Jurkat, Clone E6-1 (cell line): ENCODE measurements at regions not wholly inside any gene's neighbourhood (a gene's known extent, or its start where the extent isn't known, plus 50 kb on each side); places are given as distances from the start of the nearest gene placed in this dataset.
"Not testable (repeated sequence)": the region's sequence is repeated elsewhere in the genome, so short reads cannot be mapped to it uniquely, and the experiment has no call there.

Source experiments
- DNase-seq: peaks from one replicate; pipeline ENCODE4 v3.0.0-alpha.2; 2011; ENCODE audit warnings: low read depth, low spot score
- H3K4me3 ChIP-seq: 2 replicates; pipeline ENCODE4 v1.5.1; 2011; ENCODE audit warnings: mild to moderate bottlenecking, low read length, control low read depth, moderate library complexity

GRCh38 chr7:131773413-131773812 is 217.0 kb upstream of the PODXL start:
- no peak for DNase-seq
- H3K4me3 ChIP-seq = no peak overlapping the region

DNA sequence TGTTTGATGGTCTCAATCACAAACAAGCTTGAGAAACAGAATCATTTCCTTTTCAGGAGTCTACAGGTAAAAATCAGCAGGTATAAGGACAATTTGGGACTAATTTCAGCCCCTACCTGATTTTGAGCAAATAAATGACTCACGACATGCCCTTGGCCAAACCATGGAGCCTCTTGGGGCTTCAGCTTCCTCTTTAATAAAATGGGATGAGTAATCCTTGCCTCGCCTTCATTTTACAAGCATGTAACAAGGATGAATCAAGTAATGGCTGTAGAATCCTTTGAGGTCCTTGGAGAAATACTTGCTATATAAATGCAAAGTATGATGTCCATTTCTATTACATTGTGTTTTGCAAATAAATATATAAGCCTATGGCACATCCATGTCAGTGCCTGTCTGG is 212.8 kb upstream of the PODXL start:
- H3K4me3 ChIP-seq = no peak overlapping the region
- no peak for DNase-seq

DNA sequence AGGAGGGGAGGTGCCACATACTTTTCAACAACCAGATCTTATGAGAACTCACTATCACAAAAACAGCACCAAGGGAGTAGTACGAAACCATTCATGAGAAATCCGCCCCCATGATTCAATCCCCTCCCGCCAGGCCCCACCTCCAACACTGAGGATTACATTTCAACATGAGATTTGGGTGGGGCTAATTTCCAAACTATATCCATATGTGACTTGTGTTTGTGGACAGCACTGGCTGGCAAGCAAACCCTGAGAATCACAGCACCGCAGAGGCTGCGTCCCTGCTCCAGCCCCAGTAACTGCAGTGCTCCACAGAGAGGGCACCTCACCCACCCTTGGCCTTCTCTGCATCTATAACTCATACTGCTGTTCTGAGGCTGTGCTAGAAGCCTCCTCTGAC is 211.2 kb upstream of the PODXL start:
- no peak overlapping the region for H3K4me3 ChIP-seq
- no peak for DNase-seq

DNA sequence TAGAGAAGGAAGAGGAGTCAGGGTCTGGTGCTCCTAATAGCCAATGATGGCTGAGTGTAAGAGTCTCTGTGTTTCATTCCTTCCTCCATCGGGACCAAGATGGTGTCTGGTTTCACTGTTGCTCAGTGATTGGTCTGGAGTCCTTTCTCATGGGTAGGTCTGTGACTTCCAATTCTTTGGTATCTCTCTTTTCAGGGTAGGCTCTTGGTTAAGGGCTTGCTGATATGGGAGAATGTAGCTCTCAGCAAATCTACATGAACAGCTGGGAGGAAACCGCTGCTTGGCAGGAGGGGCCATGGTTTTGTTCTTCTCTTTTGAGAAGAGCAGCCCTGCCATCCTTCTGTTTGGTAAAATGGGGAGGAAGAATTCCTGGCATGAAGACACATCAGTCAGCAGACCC is 209.1 kb upstream of the PODXL start:
- DNase-seq = no peak
- H3K4me3 ChIP-seq = no peak overlapping the region

- DNase-seq = no peak
- no peak overlapping the region for H3K4me3 ChIP-seq
Measured at GRCh38 chr7:131764143-131764775, 207.8 kb upstream of the PODXL start.

GRCh38 chr7:131762753-131763152 is 206.3 kb upstream of the PODXL start:
- no peak for DNase-seq
- H3K4me3 ChIP-seq = no peak overlapping the region

GRCh38 chr7:131755801-131756200 is 199.4 kb upstream of the PODXL start:
- H3K4me3 ChIP-seq = not testable (repeated sequence)

DNA sequence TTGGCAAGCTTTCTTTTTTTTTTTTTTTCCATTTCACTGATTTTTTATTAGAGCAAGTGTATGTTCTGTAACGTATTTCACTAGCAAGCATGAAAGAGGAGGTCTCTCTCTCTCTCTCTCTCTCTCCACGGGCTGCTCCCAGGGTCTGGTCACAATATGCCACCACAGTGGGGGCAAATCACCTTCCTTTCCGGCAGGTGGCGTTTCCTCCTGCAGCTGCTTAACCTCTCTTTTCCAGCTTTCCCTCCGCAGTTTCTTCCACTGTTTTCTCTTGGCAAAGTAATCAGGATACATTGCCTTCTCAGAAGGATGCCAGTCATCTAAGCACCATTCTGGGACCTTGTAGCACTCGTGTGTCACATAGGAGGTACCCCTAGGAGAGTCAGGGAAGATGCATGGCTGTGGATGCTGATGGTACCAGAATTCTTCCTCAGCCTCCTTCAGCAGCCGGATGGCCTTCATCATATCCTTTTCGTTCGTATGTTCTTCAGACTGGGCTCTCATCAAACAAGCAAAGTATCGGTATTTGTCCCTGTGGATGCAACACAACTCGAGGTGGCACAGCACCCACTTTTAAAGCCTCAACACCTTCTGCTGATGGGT is 197.3 kb upstream of the PODXL start:
- no peak overlapping the region for H3K4me3 ChIP-seq
- DNase-seq = peak; percentile 12

More at GRCh38 chr7:131755801-131756200, 199.4 kb upstream of the PODXL start:
- DNase-seq = not testable (repeated sequence)

DNA sequence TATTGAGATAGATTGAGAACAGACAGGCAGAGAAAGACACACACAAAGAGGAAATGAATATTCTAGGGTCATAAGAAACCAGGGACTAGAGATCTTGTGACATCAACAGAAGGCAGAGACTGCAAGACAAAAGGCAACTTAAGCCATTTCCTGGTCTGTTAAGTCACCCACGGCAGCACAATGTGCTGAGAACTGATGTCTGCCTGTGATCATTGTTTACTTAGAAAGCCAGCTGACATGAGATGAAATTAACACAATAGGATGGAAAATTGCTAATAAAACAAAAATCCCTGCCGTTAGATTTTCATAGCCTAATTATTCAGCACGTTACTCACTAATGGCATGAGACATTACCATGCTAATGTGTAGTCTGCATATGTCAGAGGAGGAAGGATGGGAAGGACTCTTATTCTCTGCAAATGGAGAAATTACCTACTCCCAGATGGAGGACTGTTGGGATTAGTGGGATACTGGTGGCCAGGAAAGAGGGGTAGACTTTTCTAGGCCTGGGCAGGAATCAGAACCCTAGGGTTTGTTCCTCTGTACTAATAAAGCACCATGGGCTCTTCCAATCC is 191.3 kb upstream of the PODXL start:
- no peak for DNase-seq
- no peak overlapping the region for H3K4me3 ChIP-seq

DNA sequence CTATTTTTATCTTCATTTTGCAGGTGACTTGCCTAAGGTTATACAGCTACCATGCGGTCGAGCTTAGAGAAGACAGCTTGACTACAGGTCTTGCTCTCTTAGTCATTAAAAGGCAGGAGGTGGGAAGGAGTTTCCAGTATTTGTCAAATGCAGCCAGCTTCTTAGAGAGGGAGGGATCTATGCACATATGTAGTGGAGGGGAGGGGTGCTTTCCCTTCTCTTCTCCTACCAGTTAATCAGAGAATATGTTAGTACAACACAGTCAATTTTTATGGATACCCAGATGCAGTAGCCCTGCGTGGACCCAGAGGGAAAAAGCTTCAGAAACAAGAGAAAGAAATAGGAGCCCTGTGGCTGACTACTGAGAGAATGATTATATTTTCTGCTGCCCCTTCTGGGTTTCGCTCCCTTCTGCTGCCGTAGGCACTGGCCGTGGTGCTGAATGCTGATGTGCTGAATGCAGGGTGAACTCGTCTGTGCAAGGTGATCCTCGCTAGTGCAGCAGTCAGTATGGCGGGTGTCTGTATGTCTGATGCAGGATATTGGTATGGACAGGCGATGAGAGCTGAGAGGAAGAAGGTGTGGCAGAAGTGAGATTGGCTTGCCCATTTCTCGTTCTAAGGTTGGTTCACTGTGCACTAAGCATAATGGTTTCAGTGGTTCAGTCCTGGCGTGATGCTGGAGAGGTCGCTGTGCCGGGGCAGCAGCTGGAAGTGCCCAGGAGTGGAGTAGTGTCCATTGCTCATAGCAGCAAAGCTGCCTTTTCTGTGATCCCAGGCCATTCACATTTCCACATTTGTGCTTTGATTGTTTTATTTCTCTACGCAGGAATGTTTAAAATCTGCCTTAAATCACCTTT is 189.2 kb upstream of the PODXL start:
- peak; percentile 29 for DNase-seq

GRCh38 chr7:131741446-131741845 is 185.0 kb upstream of the PODXL start:
- DNase-seq = no peak
- H3K4me3 ChIP-seq = no peak overlapping the region

More for the DNA sequence above, 189.2 kb upstream of the PODXL start:
- no peak overlapping the region for H3K4me3 ChIP-seq

GRCh38 chr7:131737746-131738465 is 181.5 kb upstream of the PODXL start:
- no peak for DNase-seq
- no peak overlapping the region for H3K4me3 ChIP-seq

- no peak for DNase-seq
- H3K4me3 ChIP-seq = no peak overlapping the region
Measured at GRCh38 chr7:131735101-131735500, 178.7 kb upstream of the PODXL start.

GRCh38 chr7:131733604-131734003 is 177.2 kb upstream of the PODXL start:
- no peak overlapping the region for H3K4me3 ChIP-seq
- no peak for DNase-seq

GRCh38 chr7:131727189-131727588 is 170.8 kb upstream of the PODXL start:
- no peak for DNase-seq
- H3K4me3 ChIP-seq = no peak overlapping the region

DNA sequence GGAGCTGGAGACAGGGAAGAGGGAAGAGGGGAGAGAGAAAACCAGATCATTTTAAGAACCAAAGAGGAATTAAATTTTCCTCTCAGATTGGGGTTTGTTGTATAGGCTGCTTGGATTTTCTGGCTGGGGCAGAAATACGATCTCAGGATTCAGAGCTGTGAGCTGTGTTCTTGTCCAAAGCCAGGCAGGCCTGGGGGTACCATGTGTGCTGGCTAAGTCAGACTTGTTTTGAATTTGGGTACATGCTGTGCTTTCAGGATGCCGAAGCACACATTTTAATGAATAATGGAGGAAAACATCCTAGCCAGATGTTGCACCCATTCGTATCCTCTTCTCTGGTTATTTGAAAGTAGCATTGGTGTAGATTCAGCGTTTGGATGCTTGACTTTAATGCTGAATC is 170.3 kb upstream of the PODXL start:
- H3K4me3 ChIP-seq = no peak overlapping the region
- DNase-seq = no peak

DNA sequence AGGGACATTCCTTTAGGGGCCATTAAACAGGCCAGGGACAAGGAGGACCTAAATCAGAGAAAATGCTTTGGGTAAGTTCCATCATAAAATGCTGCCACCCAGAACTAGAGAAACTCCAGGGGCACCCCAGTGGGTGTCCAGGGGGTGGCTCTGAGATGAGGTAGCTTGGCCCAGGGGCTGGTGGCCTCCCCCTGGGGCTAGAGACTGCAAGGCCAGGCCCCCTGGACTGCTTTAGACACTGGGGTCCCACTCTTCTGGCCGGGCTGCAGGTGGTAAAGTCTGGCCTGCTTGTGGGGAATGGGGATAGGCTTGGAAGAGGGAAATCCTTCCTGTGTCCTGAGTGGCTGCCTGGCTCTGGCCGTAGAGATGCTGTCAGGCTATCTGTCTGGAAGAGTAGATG is 169.6 kb upstream of the PODXL start:
- DNase-seq = no peak
- no peak overlapping the region for H3K4me3 ChIP-seq

DNA sequence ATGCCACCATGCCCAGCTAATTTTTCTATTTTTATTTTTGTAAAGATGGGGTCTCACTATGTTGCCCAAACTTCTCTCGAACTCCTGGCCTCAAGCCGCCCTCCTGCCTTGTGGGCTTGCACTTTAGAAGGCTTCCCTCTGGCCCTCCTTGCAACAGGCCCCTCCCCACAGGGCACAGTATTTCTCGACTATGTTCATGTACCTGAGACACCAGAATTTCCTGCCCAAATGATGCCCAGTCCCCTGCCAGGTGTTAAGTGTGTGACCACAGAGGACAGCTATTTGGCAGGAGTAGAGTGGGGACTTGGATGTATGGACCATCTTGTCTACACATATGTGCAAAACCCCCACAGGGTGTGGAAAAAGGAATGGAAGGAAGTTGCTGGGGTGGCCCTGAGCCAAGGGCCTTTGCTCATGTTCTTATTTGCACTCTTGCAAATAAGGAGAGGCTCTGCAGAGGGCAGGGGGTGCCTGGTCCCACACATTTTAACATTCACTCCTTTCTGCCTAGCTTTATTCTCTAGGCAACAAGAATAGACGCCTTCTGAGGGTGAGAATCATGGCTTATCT is 168.4 kb upstream of the PODXL start:
- DNase-seq = no peak
- no peak overlapping the region for H3K4me3 ChIP-seq

- no peak overlapping the region for H3K4me3 ChIP-seq
- DNase-seq = no peak
Measured at GRCh38 chr7:131723926-131724325, 167.5 kb upstream of the PODXL start.
